Heart left ventricle (tissue), 16 donors: ENCODE measurements at regions not wholly inside any gene's neighbourhood (a gene's known extent, or its start where the extent isn't known, plus 50 kb on each side); places are given as distances from the start of the nearest gene placed in this dataset.

Source experiments
- ATAC-seq, 4 donors: fragments of 200-7000 bp; cut with Tn5 transposase; one replicate each; pipeline ENCODE4 v1.9.1; 2020 to 2022; ENCODE audit warnings: moderate library complexity in 4 of 4, mild to moderate bottlenecking in 3 of 4, moderate number of reproducible peaks in 1 of 4
- DNase-seq, 5 donors: peaks; one replicate each; pipeline ENCODE4 v3.0.0-alpha.2; 2020
- H3K27ac ChIP-seq, 12 donors: fragments of 200-600 bp; sonication (generic) in 4 of 12; one replicate each; pipeline versions ENCODE4 v1.5.0 to v1.8.0; 2016 to 2022; ENCODE audit warnings: mild to moderate bottlenecking in 2 of 12
- H3K27me3 ChIP-seq, 9 donors: fragments of 200-600 bp; sonication (generic) in 2 of 9; one replicate each; pipeline versions ENCODE4 v1.5.1 to v1.8.0; 2016 to 2022; ENCODE audit warnings: mild to moderate bottlenecking in 3 of 9
- H3K36me3 ChIP-seq, 9 donors: fragments of 200-600 bp; sonication (generic) in 2 of 9; one replicate each; pipeline versions ENCODE4 v1.5.0 to v1.8.0; 2018 to 2022; ENCODE audit warnings: mild to moderate bottlenecking in 2 of 9
- H3K4me1 ChIP-seq, 12 donors: fragments of 200-600 bp; sonication (generic) in 4 of 12; one replicate each; pipeline versions ENCODE4 v1.5.0 to v1.8.0; 2016 to 2022; ENCODE audit warnings: mild to moderate bottlenecking in 3 of 12
- H3K4me3 ChIP-seq, 12 donors: fragments of 200-600 bp; sonication (generic) in 4 of 12; one replicate each; pipeline versions ENCODE4 v1.5.0 to v1.8.0; 2017 to 2022; ENCODE audit warnings: mild to moderate bottlenecking in 9 of 12, moderate library complexity in 4 of 12
- H3K9me3 ChIP-seq, 12 donors: fragments of 200-600 bp; sonication (generic) in 4 of 12; one replicate each; pipeline versions ENCODE4 v1.5.0 to v1.8.0; 2016 to 2022; ENCODE audit warnings: mild to moderate bottlenecking in 1 of 12
- POLR2A ChIP-seq, 2 donors: fragments of 450-650 bp; IDR thresholded peaks; one replicate each; pipeline ENCODE4 v1.6.1; 2017; ENCODE audit warnings: antibody characterized with exemption in 2 of 2, mild to moderate bottlenecking in 2 of 2, moderate library complexity in 2 of 2
- WGBS, 4 donors: extraction: QIAGEN DNeasy Blood & Tissue Kit in 2 of 4; methylation state at CpG; one replicate each; pipeline versions ENCODE4 v1.1.5 to v1.1.7; 2013 to 2018; 5-methylcytosine and 5-hydroxymethylcytosine counted together
- intact Hi-C, 10 donors: fragments of 100-400 bp; cut with DNase I; formaldehyde crosslinking; loops; one replicate each; pipeline versions ENCODE4 v1.11.1 to v1.14.2; 2022
- TF ChIP-seq, protein P1 (sequence below), 12 donors: fragments of 200-600 bp; sonication (generic) in 4 of 12; IDR thresholded peaks; one replicate each; pipeline versions ENCODE4 v1.5.0 to v1.8.0; 2018 to 2022; ENCODE audit warnings: antibody characterized with exemption in 12 of 12, mild to moderate bottlenecking in 5 of 12
- donor health status: ischemic (EF 13 %, LVEDD 7.1; RV severe dilation, severe dysfunction).
- donor health status: healthy with polysubstance abuse.
- donor health status: DM: no; HTN: yes; CAD: no.
- donor health status: DM: no; HTN: no; CAD: no.
- donor health status: ischemic (EF 25% LVEDD 6.9; RV normal size, moderate dysfunction).
- donor health status: ischemic (EF 25% LVEDD 5.7; RV mildly dilated, moderate dysfunction).
- donor health status: healthy.
- donor health status: DM: yes; HTN: yes; CAD: no.
- donor health status: ischemic (EF 35%, LVEDD 5.7; RV mildly dilated, moderate dysfunction).
- donor health status: nonischemic (EF 11% LVEDD 7.7; RV severe dilation, severe dysfunction).
- donor health status: DM: yes; HTN: yes; CAD: no.
- donor health status: PGD.
- donor health status: ischemic (EF 29% LVEDD 5.4; RV normal size, mild dysfunction).
- donor health status: nonischemic (EF 23%, LVEDD 6.1; RV moderate dilation, normal function).

DNA sequence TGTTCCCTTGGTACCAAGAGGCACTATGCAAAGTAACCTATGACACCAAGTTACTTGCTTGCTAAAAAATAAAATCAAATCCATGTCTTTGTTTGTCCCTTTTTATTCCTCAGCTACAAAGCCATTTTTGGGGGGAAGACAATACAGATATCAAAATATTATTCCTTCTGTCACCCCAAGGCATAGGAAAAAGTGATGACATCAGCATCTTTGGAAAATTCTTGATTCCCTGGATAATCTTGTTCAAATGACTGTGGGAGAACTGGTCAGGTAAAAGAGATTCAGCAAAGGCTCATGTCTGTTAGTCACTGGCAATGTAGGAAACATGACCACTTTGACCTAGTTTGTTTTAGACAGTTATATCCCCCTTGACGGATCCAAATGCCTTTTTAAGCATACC lies 373.1 kb downstream of the MAT2B start:
- no peaks in the 10 kb centered on the region for H3K27me3 ChIP-seq
- WGBS, 4 donors: 87 to 95% (median 93%) methylated on average over 1 of the region's 1 CpG
- DNase-seq (no peak), ATAC-seq (no peak)
- H3K27ac ChIP-seq: no peak overlapping the region
- no peaks in the 10 kb centered on the region for H3K4me1 ChIP-seq
- intact Hi-C loops: no loop called here
- H3K36me3 ChIP-seq: no peaks in the 10 kb centered on the region
- no peak overlapping the region for H3K4me3 ChIP-seq
- no peaks in the 10 kb centered on the region for H3K9me3 ChIP-seq
- no peak for TF ChIP-seq POLR2A (IDR thresholded peaks at IDR 0.05)
- TF ChIP-seq, protein P1, sequence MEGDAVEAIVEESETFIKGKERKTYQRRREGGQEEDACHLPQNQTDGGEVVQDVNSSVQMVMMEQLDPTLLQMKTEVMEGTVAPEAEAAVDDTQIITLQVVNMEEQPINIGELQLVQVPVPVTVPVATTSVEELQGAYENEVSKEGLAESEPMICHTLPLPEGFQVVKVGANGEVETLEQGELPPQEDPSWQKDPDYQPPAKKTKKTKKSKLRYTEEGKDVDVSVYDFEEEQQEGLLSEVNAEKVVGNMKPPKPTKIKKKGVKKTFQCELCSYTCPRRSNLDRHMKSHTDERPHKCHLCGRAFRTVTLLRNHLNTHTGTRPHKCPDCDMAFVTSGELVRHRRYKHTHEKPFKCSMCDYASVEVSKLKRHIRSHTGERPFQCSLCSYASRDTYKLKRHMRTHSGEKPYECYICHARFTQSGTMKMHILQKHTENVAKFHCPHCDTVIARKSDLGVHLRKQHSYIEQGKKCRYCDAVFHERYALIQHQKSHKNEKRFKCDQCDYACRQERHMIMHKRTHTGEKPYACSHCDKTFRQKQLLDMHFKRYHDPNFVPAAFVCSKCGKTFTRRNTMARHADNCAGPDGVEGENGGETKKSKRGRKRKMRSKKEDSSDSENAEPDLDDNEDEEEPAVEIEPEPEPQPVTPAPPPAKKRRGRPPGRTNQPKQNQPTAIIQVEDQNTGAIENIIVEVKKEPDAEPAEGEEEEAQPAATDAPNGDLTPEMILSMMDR (IDR thresholded peaks at IDR 0.05): no peak

DNA sequence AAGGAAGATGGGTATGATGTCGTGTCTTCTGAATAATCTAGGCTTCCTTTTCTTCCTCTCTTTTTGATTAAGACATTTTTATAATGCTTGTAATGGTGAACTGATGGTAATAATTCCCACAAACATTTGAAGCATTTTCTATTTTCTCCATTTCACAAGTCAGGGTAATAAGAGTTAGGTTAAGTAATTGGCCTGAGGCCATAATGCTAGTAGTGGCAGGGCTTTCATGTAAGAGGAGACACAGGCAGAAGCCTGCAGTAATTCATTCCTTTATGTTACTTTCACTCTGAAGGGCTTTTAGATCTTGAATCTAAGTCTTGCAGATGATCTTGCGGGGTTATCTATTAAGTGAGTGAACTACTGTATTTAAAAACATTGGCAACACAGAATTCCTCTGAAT lies 374.9 kb downstream of the MAT2B start:
- Histone ChIP-seq H3K27ac (no peak overlapping the region), H3K9me3 (no peaks in the 10 kb centered on the region), H3K4me3 (no peak overlapping the region), H3K4me1 (no peaks in the 10 kb centered on the region), H3K27me3 (no peaks in the 10 kb centered on the region), H3K36me3 (no peaks in the 10 kb centered on the region)
- no peak for DNase-seq
- no peak for TF ChIP-seq POLR2A (IDR thresholded peaks at IDR 0.05)
- 73 to 77% (median 75%) methylated on average over 2 of the region's 2 CpGs for WGBS, 4 donors
- no peak for ATAC-seq
- intact Hi-C loops: no loop called here

DNA sequence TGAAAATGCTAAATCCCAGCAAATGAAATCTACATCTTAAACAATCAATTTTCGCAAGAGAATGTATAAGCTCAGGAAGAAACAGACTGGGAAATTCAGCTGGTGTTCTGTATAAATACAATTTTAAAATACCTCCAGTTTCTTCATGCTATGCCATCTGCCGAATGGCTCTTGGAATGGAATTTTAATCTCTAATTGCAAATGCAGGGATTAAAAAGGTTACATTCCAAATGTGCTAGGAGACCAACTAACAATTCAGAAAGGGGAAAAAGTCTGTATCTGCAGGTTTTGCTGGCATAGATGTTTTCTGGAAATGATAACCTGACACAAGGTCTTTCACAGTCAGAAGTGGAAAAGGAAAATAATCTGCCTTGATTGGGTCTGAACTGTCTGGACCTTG lies 379.7 kb downstream of the MAT2B start:
- H3K36me3 ChIP-seq: no peaks in the 10 kb centered on the region
- H3K9me3 ChIP-seq: no peaks in the 10 kb centered on the region
- no peak overlapping the region for H3K27ac ChIP-seq
- no peaks in the 10 kb centered on the region for H3K4me1 ChIP-seq
- ATAC-seq (no peak), DNase-seq (no peak)
- no peak overlapping the region for H3K4me3 ChIP-seq
- no peaks in the 10 kb centered on the region for H3K27me3 ChIP-seq
- WGBS, 4 donors: 68 to 79% (median 74%) methylated on average over 2 of the region's 2 CpGs
- intact Hi-C loops: no loop called here
- TF ChIP-seq, protein P1 (IDR thresholded peaks at IDR 0.05): no peak
- no peak for TF ChIP-seq POLR2A (IDR thresholded peaks at IDR 0.05)

DNA sequence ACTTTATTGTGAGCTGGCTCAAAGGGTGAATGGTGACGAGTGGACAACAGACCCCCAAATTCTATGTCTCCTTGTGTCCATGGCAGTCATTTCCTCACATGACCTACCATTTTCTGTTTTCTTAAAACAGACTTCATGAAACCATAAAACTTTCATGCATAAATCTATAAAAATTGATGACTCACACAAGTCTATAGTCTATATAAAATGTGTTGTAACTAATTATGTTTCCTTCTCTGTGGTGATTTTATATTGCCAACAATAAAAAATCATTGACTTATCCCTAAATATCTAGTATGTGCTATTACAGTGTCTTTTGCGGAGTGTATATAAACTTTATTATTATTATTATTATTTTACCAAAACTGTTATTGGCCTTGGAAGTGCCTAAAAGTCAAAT lies 382.4 kb downstream of the MAT2B start:
- H3K9me3 ChIP-seq: no peaks in the 10 kb centered on the region
- TF ChIP-seq, protein P1 (IDR thresholded peaks at IDR 0.05): no peak
- no peak for TF ChIP-seq POLR2A (IDR thresholded peaks at IDR 0.05)
- no peak for DNase-seq
- H3K36me3 ChIP-seq: no peaks in the 10 kb centered on the region
- no peak overlapping the region for H3K27ac ChIP-seq
- no peaks in the 10 kb centered on the region for H3K27me3 ChIP-seq
- intact Hi-C loops: no loop called here
- 71 to 93% (median 85%) methylated on average over 2 of the region's 2 CpGs for WGBS, 4 donors
- no peak for ATAC-seq
- H3K4me1 ChIP-seq: no peaks in the 10 kb centered on the region
- no peak overlapping the region for H3K4me3 ChIP-seq

DNA sequence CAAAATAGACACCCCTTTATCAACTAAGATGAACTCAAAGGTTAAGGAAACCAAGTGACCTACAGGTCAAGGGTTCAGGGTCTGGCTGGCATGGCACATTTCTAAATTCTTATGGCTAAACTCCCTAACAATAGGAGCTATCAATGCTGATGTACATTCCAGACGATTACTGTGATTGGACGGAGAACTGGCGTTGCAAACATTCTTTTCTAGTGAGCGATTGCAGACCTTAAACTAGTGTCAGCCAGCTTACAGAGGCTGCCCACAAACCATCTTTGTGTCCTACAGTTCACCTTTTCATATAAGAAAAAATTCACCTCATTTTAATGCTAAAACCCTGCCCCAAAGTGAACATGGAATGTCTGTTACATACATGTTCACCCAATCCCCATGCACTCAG lies 382.9 kb downstream of the MAT2B start:
- Histone ChIP-seq H3K9me3 (no peaks in the 10 kb centered on the region), H3K27ac (no peak overlapping the region), H3K4me1 (no peaks in the 10 kb centered on the region), H3K4me3 (no peak overlapping the region), H3K36me3 (no peaks in the 10 kb centered on the region), H3K27me3 (no peaks in the 10 kb centered on the region)
- TF ChIP-seq POLR2A (IDR thresholded peaks at IDR 0.05): no peak
- TF ChIP-seq, protein P1 (IDR thresholded peaks at IDR 0.05): no peak
- DNase-seq: no peak
- no peak for ATAC-seq
- intact Hi-C loops: no loop called here
- 41 to 56% (median 50%) methylated on average over 4 of the region's 4 CpGs for WGBS, 4 donors
